DND-41 (cell line): ENCODE measurements at regions not wholly inside any gene's neighbourhood (a gene's known extent, or its start where the extent isn't known, plus 50 kb on each side); places are given as distances from the start of the nearest gene placed in this dataset.
"Not testable (repeated sequence)": the region's sequence is repeated elsewhere in the genome, so short reads cannot be mapped to it uniquely, and the experiment has no call there.

Source experiments
- ATAC-seq: fragments of 200-7000 bp; cut with Tn5 transposase; 3 replicates; pipeline ENCODE4 v1.9.1; 2021; ENCODE audit warnings: low read depth; ENCODE audit not compliant: insufficient read depth
- DNase-seq: peaks from one replicate; pipeline ENCODE4 v3.0.0-alpha.2; 2020
- H2AFZ ChIP-seq: 2 replicates; pipeline ENCODE4 v1.6.0; 2012; ENCODE audit warnings: low read depth, low read length
- H3K27ac ChIP-seq: 2 replicates; pipeline ENCODE4 v1.5.1; 2012; ENCODE audit warnings: low read length, inconsistent platforms
- H3K27me3 ChIP-seq: fragments of 200-600 bp; sonication (generic); 2 replicates; pipeline ENCODE4 v1.6.0; 2012; ENCODE audit warnings: low read length, mild to moderate bottlenecking, inconsistent platforms; ENCODE audit not compliant: insufficient read depth, poor library complexity
- H3K36me3 ChIP-seq: 2 replicates; pipeline ENCODE4 v1.5.1; 2012; ENCODE audit warnings: low read length, inconsistent platforms; ENCODE audit not compliant: insufficient read depth
- H3K4me1 ChIP-seq: 2 replicates; pipeline ENCODE4 v1.5.1; 2012; ENCODE audit warnings: mild to moderate bottlenecking, low read length; ENCODE audit not compliant: insufficient read depth
- H3K4me2 ChIP-seq: 2 replicates; pipeline ENCODE4 v1.6.0; 2012; ENCODE audit warnings: mild to moderate bottlenecking, moderate library complexity, low read length, inconsistent platforms; ENCODE audit not compliant: insufficient read depth
- H3K4me3 ChIP-seq, 2 experiments: fragments of 200-600 bp in 1 of 2; shearing (Covaris generic) in 1 of 2; 2 replicates each; pipeline ENCODE4 v1.5.1; 2012 to 2016; ENCODE audit warnings: inconsistent platforms in 2 of 2, low read length in 2 of 2, mild to moderate bottlenecking in 2 of 2, low read depth in 1 of 2, moderate library complexity in 1 of 2
- H3K79me2 ChIP-seq: 2 replicates; pipeline ENCODE4 v1.6.0; 2012; ENCODE audit warnings: low read length, inconsistent platforms; ENCODE audit not compliant: insufficient read depth
- H3K9ac ChIP-seq: 2 replicates; pipeline ENCODE4 v1.6.0; 2012; ENCODE audit warnings: low read depth, mild to moderate bottlenecking, inconsistent platforms, low read length, moderate library complexity
- H3K9me3 ChIP-seq: 2 replicates; pipeline ENCODE4 v1.5.1; 2012; ENCODE audit warnings: low read length, moderate library complexity, mild to moderate bottlenecking, inconsistent platforms; ENCODE audit not compliant: insufficient read depth, severe bottlenecking
- H4K20me1 ChIP-seq: 2 replicates; pipeline ENCODE4 v1.6.0; 2012; ENCODE audit warnings: low read length; ENCODE audit not compliant: insufficient read depth
- CTCF ChIP-seq: IDR thresholded peaks from 2 replicates; pipeline ENCODE4 v1.5.1; 2012; ENCODE audit warnings: borderline replicate concordance, low read length, moderate library complexity, mild to moderate bottlenecking; ENCODE audit not compliant: poor library complexity, severe bottlenecking; ENCODE audit errors: extremely low read depth
- EZH2 ChIP-seq: IDR thresholded peaks from 3 replicates; pipeline ENCODE4 v1.6.1; 2012; ENCODE audit warnings: borderline replicate concordance, low read depth, mild to moderate bottlenecking, moderate library complexity, low read length, inconsistent platforms; ENCODE audit not compliant: severe bottlenecking

- no peak overlapping the region for H2AFZ ChIP-seq
- TF ChIP-seq CTCF (no peak), EZH2 (no peak)
- DNase-seq, result no peak
- H3K9ac ChIP-seq, result no peak overlapping the region
- H3K4me2 ChIP-seq, result no peak overlapping the region
- no peaks in the 10 kb centered on the region for H3K4me1 ChIP-seq
- H3K27ac ChIP-seq, result no peak overlapping the region
- no peaks in the 10 kb centered on the region for H4K20me1 ChIP-seq
- no peaks in the 10 kb centered on the region for H3K27me3 ChIP-seq
- H3K9me3 ChIP-seq, result no peaks in the 10 kb centered on the region
- no peak overlapping the region for H3K4me3 ChIP-seq
- no peaks in the 10 kb centered on the region for H3K79me2 ChIP-seq
- no peak for ATAC-seq
- no peaks in the 10 kb centered on the region for H3K36me3 ChIP-seq
These were observed 89.0 kb upstream of the DIO2 start for GRCh38 chr14:80300351-80300750.

DNA sequence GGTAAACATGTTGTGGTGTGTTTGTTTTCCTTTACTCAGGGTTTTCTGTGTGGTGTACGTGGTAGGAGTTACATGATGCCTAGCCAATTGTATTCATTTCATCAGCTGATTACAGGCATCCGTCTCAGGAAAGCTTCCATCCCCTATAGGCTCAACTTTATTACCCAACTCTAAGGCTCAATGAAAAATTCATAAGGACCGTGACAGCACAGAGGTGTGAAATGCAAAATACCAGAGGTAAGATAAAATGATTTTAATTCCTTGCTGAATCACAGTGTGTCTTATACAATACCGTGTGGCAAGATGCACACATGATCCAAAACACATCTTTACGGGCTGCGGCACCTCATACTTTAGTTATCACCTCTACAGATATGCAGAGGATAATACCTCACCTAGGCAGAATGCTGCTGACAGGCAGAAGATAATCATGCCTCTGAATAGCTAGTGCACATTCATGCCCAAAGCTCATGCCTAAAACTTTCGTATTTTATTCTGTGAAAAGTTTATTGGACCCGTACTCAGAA is 87.2 kb upstream of the DIO2 start:
- TF ChIP-seq CTCF, result no peak
- no peak for TF ChIP-seq EZH2
- no peak overlapping the region for H3K4me2 ChIP-seq
- DNase-seq, result no peak

DNA sequence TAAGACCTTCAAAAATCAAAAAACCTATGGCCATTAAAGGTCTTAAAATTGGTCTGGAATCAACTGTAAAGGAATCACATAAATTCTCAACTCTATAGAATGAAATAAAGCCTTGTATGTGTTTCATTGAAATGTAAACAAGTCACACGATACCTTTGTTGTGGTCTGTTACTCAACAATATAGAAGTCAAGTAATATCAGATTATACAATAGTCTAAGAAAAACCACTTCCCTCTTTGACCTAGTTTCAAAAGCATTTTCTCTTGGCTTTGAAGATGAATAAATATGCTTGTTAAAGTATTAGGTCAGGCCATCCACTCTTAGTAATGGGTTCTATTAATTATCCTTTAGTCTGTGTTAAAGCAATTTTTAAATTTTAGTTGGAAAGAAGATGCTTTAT is 79.8 kb upstream of the DIO2 start:
- TF ChIP-seq CTCF, result no peak
- no peak for TF ChIP-seq EZH2
- ATAC-seq, result peak; percentile 48; the same call in 2 of the 3 replicates
- Histone ChIP-seq H3K27ac (no peak overlapping the region), H4K20me1 (no peaks in the 10 kb centered on the region), H3K4me2 (no peak overlapping the region), H2AFZ (no peak overlapping the region), H3K27me3 (no peaks in the 10 kb centered on the region), H3K79me2 (no peaks in the 10 kb centered on the region), H3K4me3 (no peak overlapping the region), H3K9me3 (no peaks in the 10 kb centered on the region), H3K9ac (no peak overlapping the region), H3K4me1 (no peaks in the 10 kb centered on the region), H3K36me3 (no peaks in the 10 kb centered on the region)
- DNase-seq, result no peak

More for the DNA sequence above, 87.2 kb upstream of the DIO2 start:
- Histone ChIP-seq H3K36me3 (no peaks in the 10 kb centered on the region), H3K27ac (no peak overlapping the region), H3K9me3 (no peaks in the 10 kb centered on the region), H3K27me3 (no peaks in the 10 kb centered on the region), H3K4me3 (no peak overlapping the region), H2AFZ (no peak overlapping the region), H3K9ac (no peak overlapping the region), H4K20me1 (no peaks in the 10 kb centered on the region), H3K79me2 (no peaks in the 10 kb centered on the region), H3K4me1 (no peaks in the 10 kb centered on the region)
- ATAC-seq, result no peak

DNA sequence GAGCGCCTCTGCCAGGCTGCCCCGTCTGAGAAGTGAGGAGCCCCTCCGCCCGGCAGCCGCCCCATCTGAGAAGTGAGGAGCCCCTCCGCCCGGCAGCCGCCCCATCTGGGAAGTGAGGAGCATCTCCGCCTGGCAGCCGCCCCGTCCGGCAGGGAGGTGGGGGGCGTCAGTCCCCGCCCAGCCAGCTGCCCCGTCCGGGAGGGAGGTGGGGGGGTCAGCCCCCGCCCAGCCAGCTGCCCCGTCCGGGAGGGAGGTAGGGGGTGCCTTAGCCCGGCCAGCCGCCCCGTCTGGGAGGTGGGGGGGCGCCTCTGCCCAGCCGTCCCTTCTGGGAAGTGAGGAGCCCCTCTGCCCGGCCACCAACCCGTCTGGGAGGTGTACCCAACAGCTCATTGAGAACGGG is 75.4 kb upstream of the DIO2 start:
- H2AFZ ChIP-seq, H3K27ac ChIP-seq, DNase-seq, H3K36me3 ChIP-seq, H3K27me3 ChIP-seq, H3K4me1 ChIP-seq, H3K4me2 ChIP-seq, H3K9ac ChIP-seq, H3K9me3 ChIP-seq, H4K20me1 ChIP-seq, ATAC-seq, H3K4me3 ChIP-seq, H3K79me2 ChIP-seq: not testable (repeated sequence)
